IMR-90 (cell line): ENCODE measurements at regions not wholly inside any gene's neighbourhood (a gene's known extent, or its start where the extent isn't known, plus 50 kb on each side); places are given as distances from the start of the nearest gene placed in this dataset.

Experiments
- ATAC-seq: fragments of 200-7000 bp; cut with Tn5 transposase; 2 replicates; pipeline ENCODE4 v1.9.1; 2020; ENCODE audit warnings: low read depth, mild to moderate bottlenecking, moderate library complexity
- BruUV-seq: library from RNA; stranded (reverse); fragments of 400-500 nt; replicated peaks from 2 replicates; lab custom pipeline; 2021; lab: Mats Ljungman, UMichigan
- CTCF ChIA-PET: fragments of 300-600 bp; formaldehyde crosslinking; extraction: SDS; loops from one replicate; lab custom pipeline; 2021; ENCODE audit warnings: antibody characterized with exemption; lab: Yijun Ruan, JAX
- POLR2A ChIA-PET: fragments of 300-600 bp; sonication (Branson Sonifier 250); formaldehyde crosslinking; loops from one replicate; lab custom pipeline; 2022; ENCODE audit warnings: antibody characterized with exemption; ENCODE audit not compliant: unreplicated experiment; lab: Charles Lee
- DNase-seq: peaks from one replicate; pipeline ENCODE4 v3.0.0; 2013
- H2AFZ ChIP-seq: replicated peaks from 2 replicates; pipeline ENCODE3; 2013; ENCODE audit warnings: low read length, mild to moderate bottlenecking; ENCODE audit not compliant: poor library complexity
- H2AK5ac ChIP-seq: 2 replicates; pipeline ENCODE4 v1.6.1; 2013; ENCODE audit warnings: low read depth, low read length, inconsistent platforms
- H2AK9ac ChIP-seq: replicated peaks from 2 replicates; pipeline ENCODE3; 2013; ENCODE audit warnings: mild to moderate bottlenecking, low read depth, low read length, moderate library complexity; ENCODE audit not compliant: poor library complexity
- H2BK120ac ChIP-seq: 2 replicates; pipeline ENCODE4 v1.6.1; 2013; ENCODE audit warnings: low read depth, low read length, inconsistent platforms
- H2BK15ac ChIP-seq: 3 replicates; pipeline ENCODE4 v1.6.1; 2013; ENCODE audit warnings: low read depth, low read length, inconsistent platforms
- H2BK20ac ChIP-seq: 2 replicates; pipeline ENCODE4 v1.6.1; 2013; ENCODE audit warnings: low read depth, mild to moderate bottlenecking, inconsistent platforms, low read length, moderate library complexity
- H2BK5ac ChIP-seq: 2 replicates; pipeline ENCODE4 v1.6.1; 2013; ENCODE audit warnings: mild to moderate bottlenecking, low read depth, low read length, inconsistent platforms; ENCODE audit not compliant: poor library complexity, severe bottlenecking
- H3K14ac ChIP-seq: replicated peaks from 2 replicates; pipeline ENCODE4 v1.6.1; 2013; ENCODE audit warnings: low read depth, low read length, inconsistent platforms
- H3K18ac ChIP-seq: 2 replicates; pipeline ENCODE4 v1.6.1; 2013; ENCODE audit warnings: low read depth, low read length, control low read depth
- H3K23ac ChIP-seq: 2 replicates; pipeline ENCODE4 v1.6.1; 2013; ENCODE audit warnings: low read depth, low read length, inconsistent platforms
- H3K27ac ChIP-seq: 2 replicates; pipeline ENCODE4 v1.5.1; 2013; ENCODE audit warnings: mild to moderate bottlenecking, control low read depth, low read length; ENCODE audit not compliant: insufficient read depth
- H3K27me3 ChIP-seq: 2 replicates; pipeline ENCODE4 v1.6.1; 2013; ENCODE audit warnings: low read length; ENCODE audit not compliant: control insufficient read depth, insufficient read depth
- H3K36me3 ChIP-seq: 2 replicates; pipeline ENCODE4 v1.6.1; 2013; ENCODE audit warnings: low read length, mixed read lengths; ENCODE audit not compliant: control insufficient read depth, insufficient read depth
- H3K4ac ChIP-seq: 2 replicates; pipeline ENCODE4 v1.6.1; 2013; ENCODE audit warnings: low read depth, low read length, inconsistent platforms
- H3K4me1 ChIP-seq: 2 replicates; pipeline ENCODE4 v1.6.1; 2013; ENCODE audit warnings: low read length, mixed read lengths; ENCODE audit not compliant: control insufficient read depth, insufficient read depth
- H3K4me2 ChIP-seq: 2 replicates; pipeline ENCODE4 v1.6.1; 2013; ENCODE audit warnings: low read depth, mild to moderate bottlenecking, control low read depth, low read length, moderate library complexity
- H3K4me3 ChIP-seq: 2 replicates; pipeline ENCODE4 v1.5.1; 2013; ENCODE audit warnings: low read depth, mild to moderate bottlenecking, control low read depth, low read length, moderate library complexity; ENCODE audit not compliant: insufficient read depth
- H3K56ac ChIP-seq: 2 replicates; pipeline ENCODE4 v1.6.1; 2013; ENCODE audit warnings: low read length, inconsistent platforms; ENCODE audit not compliant: insufficient read depth; ENCODE audit errors: extremely low read depth
- H3K79me1 ChIP-seq, 2 experiments: 2 replicates each; pipeline ENCODE4 v1.6.1; 2013; ENCODE audit warnings: low read length in 2 of 2, inconsistent platforms in 1 of 2, low read depth in 1 of 2
- H3K9ac ChIP-seq: 2 replicates; pipeline ENCODE4 v1.6.1; 2013; ENCODE audit warnings: low read depth, low read length, control low read depth
- H3K9me1 ChIP-seq: 2 replicates; pipeline ENCODE4 v1.6.1; 2013; ENCODE audit warnings: low read length, inconsistent platforms; ENCODE audit not compliant: insufficient read depth
- H3K9me3 ChIP-seq: 2 replicates; pipeline ENCODE4 v1.6.1; 2013; ENCODE audit warnings: low read length; ENCODE audit not compliant: control insufficient read depth, insufficient read depth
- H4K20me1 ChIP-seq: 2 replicates; pipeline ENCODE4 v1.6.1; 2013; ENCODE audit warnings: low read length, inconsistent platforms; ENCODE audit not compliant: insufficient read depth
- H4K5ac ChIP-seq: 2 replicates; pipeline ENCODE4 v1.6.1; 2013; ENCODE audit warnings: mild to moderate bottlenecking, low read depth, low read length, control low read depth
- H4K8ac ChIP-seq, 2 experiments: 2 replicates each; pipeline ENCODE4 v1.6.1; 2013; ENCODE audit warnings: low read depth in 2 of 2, low read length in 2 of 2, control low read depth in 1 of 2, inconsistent platforms in 1 of 2
- H4K91ac ChIP-seq: 2 replicates; pipeline ENCODE4 v1.6.1; 2013; ENCODE audit warnings: low read depth, low read length, inconsistent platforms; ENCODE audit not compliant: insufficient read depth
- CEBPB ChIP-seq: IDR thresholded peaks from 2 replicates; pipeline ENCODE4 v1.6.1; 2012; ENCODE audit warnings: low read depth, low read length, improper control_type of control experiment
- MAFK ChIP-seq: IDR thresholded peaks from 2 replicates; pipeline ENCODE4 v1.6.1; 2012; ENCODE audit warnings: low read depth, low read length, improper control_type of control experiment
- POLR2A ChIP-seq: IDR thresholded peaks from 2 replicates; pipeline ENCODE4 v1.6.1; 2012; ENCODE audit warnings: mild to moderate bottlenecking, low read depth, low read length
- RFX5 ChIP-seq: IDR thresholded peaks from 2 replicates; pipeline ENCODE4 v1.8.0; 2012; ENCODE audit warnings: low read depth, mild to moderate bottlenecking, low read length, moderate library complexity
- SMC3 ChIP-seq: fragments of 150-350 bp; IDR thresholded peaks from 2 replicates; pipeline ENCODE4 v1.6.1; 2016; ENCODE audit warnings: low read depth, mild to moderate bottlenecking, antibody characterized with exemption, low read length, moderate library complexity
- WGBS, 2 experiments: methylation state at CpG; one replicate each; pipeline versions ENCODE4 v1.1.5 to v1.1.7; 2013; ENCODE audit warnings: missing lambda C conversion rate in 2 of 2; ENCODE audit not compliant: insufficient read length in 1 of 2; ENCODE audit errors: extremely low coverage in 2 of 2; 5-methylcytosine and 5-hydroxymethylcytosine counted together
- dilution Hi-C: fragments of 300-500 bp; cut with HindIII; formaldehyde crosslinking; loops from one replicate; pipeline ENCODE4 v1.14.3; 2018; ENCODE audit warnings: low sequenced_read_pairs; ENCODE audit not compliant: unreplicated experiment
- in situ Hi-C: fragments of 300-500 bp; cut with MboI; formaldehyde crosslinking; loops from 3 replicates; pipeline ENCODE4 v1.14.3; 2019; ENCODE audit warnings: low sequenced_read_pairs, inconsistent platforms, mixed read lengths
- intact Hi-C: fragments of 100-400 bp; cut with micrococcal nuclease; formaldehyde crosslinking; loops from 2 replicates; pipeline ENCODE4 v1.10.0; 2022
- TF ChIP-seq, protein P1 (sequence below): fragments of 150-350 bp; IDR thresholded peaks from 2 replicates; pipeline ENCODE4 v1.6.1; 2017; ENCODE audit warnings: mild to moderate bottlenecking, antibody characterized with exemption, low read length, low read depth
- TF ChIP-seq, protein P2 (sequence below): conservative IDR thresholded peaks from 2 replicates; pipeline ENCODE4 v1.5.1; 2012; ENCODE audit warnings: mild to moderate bottlenecking, low read depth, low read length, improper control_type of control experiment

DNA sequence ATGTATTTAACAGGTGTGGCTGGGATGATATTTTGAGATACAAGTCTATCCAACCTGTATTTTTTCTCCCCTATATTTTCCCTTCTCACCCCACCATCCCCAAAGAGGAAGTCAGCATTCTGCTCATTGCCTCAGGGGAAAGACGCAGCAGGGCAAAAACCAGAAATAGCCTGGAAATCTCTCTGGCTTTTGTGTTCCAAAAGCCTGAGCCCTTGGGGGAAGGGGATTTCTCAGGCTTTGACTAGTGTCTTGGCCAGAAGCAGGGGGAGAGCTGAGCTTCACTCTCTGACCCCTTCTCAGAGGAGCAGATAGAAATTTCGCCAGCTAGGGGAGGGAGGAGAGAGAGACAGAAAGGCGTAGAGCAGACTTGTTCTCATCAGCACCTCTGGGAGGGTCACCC, 244.7 kb downstream of the RRAGC start:
- Histone ChIP-seq H3K27me3 (no peaks in the 10 kb centered on the region), H3K23ac (no peak overlapping the region), H3K18ac (no peak overlapping the region), H3K9ac (no peak overlapping the region), H3K9me1 (no peaks in the 10 kb centered on the region), H3K56ac (no peak overlapping the region), H2BK5ac (no peak overlapping the region), H2BK120ac (no peak overlapping the region), H4K5ac (no peak overlapping the region), H3K4me1 (no peaks in the 10 kb centered on the region), H2AK5ac (no peak overlapping the region), H2BK15ac (no peak overlapping the region), H4K8ac (no peak overlapping the region), H3K4ac (no peak overlapping the region), H3K4me2 (no peak overlapping the region), H3K36me3 (no peaks in the 10 kb centered on the region), H3K14ac (no peak overlapping the region), H3K9me3 (no peaks in the 10 kb centered on the region), H2BK20ac (no peak overlapping the region), H4K20me1 (no peaks in the 10 kb centered on the region), H2AFZ (no peak overlapping the region), H2AK9ac (no peak overlapping the region), H4K91ac (no peak overlapping the region), H3K4me3 (no peak overlapping the region), H3K79me1 (no peaks in the 10 kb centered on the region), H3K27ac (no peak overlapping the region)
- no CpG with 5 or more reads among the region's 3 CpGs for WGBS, 2 experiments
- intact Hi-C loops (no loop called here), in situ Hi-C loops (no loop called here), dilution Hi-C loops (no loop called here)
- ATAC-seq (no peak), DNase-seq (no peak)
- TF ChIP-seq POLR2A = no peak
- TF ChIP-seq MAFK = no peak
- no peak for TF ChIP-seq SMC3
- TF ChIP-seq RFX5 = no peak
- TF ChIP-seq, protein P1, sequence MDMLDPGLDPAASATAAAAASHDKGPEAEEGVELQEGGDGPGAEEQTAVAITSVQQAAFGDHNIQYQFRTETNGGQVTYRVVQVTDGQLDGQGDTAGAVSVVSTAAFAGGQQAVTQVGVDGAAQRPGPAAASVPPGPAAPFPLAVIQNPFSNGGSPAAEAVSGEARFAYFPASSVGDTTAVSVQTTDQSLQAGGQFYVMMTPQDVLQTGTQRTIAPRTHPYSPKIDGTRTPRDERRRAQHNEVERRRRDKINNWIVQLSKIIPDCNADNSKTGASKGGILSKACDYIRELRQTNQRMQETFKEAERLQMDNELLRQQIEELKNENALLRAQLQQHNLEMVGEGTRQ = no peak
- TF ChIP-seq, protein P2, sequence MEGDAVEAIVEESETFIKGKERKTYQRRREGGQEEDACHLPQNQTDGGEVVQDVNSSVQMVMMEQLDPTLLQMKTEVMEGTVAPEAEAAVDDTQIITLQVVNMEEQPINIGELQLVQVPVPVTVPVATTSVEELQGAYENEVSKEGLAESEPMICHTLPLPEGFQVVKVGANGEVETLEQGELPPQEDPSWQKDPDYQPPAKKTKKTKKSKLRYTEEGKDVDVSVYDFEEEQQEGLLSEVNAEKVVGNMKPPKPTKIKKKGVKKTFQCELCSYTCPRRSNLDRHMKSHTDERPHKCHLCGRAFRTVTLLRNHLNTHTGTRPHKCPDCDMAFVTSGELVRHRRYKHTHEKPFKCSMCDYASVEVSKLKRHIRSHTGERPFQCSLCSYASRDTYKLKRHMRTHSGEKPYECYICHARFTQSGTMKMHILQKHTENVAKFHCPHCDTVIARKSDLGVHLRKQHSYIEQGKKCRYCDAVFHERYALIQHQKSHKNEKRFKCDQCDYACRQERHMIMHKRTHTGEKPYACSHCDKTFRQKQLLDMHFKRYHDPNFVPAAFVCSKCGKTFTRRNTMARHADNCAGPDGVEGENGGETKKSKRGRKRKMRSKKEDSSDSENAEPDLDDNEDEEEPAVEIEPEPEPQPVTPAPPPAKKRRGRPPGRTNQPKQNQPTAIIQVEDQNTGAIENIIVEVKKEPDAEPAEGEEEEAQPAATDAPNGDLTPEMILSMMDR = no peak
- no peak for TF ChIP-seq CEBPB
- CTCF ChIA-PET = no interaction called here
- no TSS peak for BruUV-seq
- POLR2A ChIA-PET = no interaction called here
